ENCODE measurements at regions not wholly inside any gene's neighbourhood (a gene's known extent, or its start where the extent isn't known, plus 50 kb on each side); places are given as distances from the start of the nearest gene placed in this dataset.
A peak's percentile ranks its signal among the peaks of the same experiment; 100 is the strongest.

DNA sequence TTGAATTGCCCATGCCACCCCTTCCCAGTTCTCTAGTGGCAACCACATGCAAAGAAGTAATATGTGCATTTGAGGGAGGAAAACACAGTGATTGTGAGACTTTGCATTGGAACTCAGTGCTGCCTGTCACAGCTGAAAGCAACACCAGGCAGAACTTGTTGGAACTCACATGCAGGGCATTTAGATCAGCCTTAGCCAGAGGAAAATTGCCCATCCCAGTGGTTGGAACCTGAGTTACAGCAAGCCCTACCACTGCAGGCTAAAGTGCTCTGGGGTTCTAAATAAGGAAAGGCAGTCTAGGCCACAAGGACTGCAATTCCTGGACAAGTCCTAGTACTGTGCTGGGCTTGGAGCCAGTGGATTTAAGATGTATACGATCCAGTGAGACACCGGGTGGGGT is 245.3 kb upstream of the UFL1 start:
- Histone ChIP-seq H3K9ac (no peak overlapping the region), H3K4me3 (no peak overlapping the region), H3K36me3 (no peaks in the 10 kb centered on the region), H3K9me3 (0 out of 2 replicates have a peak, but pooled peaks cover 16% of the 10 kb centered on the region), H3K27ac (no peak overlapping the region), H4K20me1 (no peaks in the 10 kb centered on the region), H3K4me2 (no peak overlapping the region), H3K27me3 (no peaks in the 10 kb centered on the region), H3K4me1 (no peaks in the 10 kb centered on the region)
- no peak for TF ChIP-seq Cebpa-rat (IDR thresholded peaks at IDR 0.05)

GRCh38 chr6:96276856-96277255 is 244.8 kb upstream of the UFL1 start:
- no peak for TF ChIP-seq Cebpa-rat (IDR thresholded peaks at IDR 0.05)
- Histone ChIP-seq H3K4me3 (no peak overlapping the region), H3K4me1 (no peaks in the 10 kb centered on the region), H3K27ac (no peak overlapping the region), H3K9ac (no peak overlapping the region), H3K9me3 (0 out of 2 replicates have a peak, but pooled peaks cover 13% of the 10 kb centered on the region), H3K27me3 (no peaks in the 10 kb centered on the region), H3K36me3 (no peaks in the 10 kb centered on the region), H4K20me1 (no peaks in the 10 kb centered on the region), H3K4me2 (no peak overlapping the region)

GRCh38 chr6:96279084-96279483 is 242.5 kb upstream of the UFL1 start:
- TF ChIP-seq Cebpa-rat (IDR thresholded peaks at IDR 0.05) = no peak
- Histone ChIP-seq H3K4me1 (no peaks in the 10 kb centered on the region), H3K36me3 (no peaks in the 10 kb centered on the region), H3K4me2 (no peak overlapping the region), H3K27me3 (no peaks in the 10 kb centered on the region), H3K27ac (no peak overlapping the region), H3K9me3 (no peaks in the 10 kb centered on the region), H4K20me1 (no peaks in the 10 kb centered on the region), H3K4me3 (no peak overlapping the region), H3K9ac (no peak overlapping the region)

DNA sequence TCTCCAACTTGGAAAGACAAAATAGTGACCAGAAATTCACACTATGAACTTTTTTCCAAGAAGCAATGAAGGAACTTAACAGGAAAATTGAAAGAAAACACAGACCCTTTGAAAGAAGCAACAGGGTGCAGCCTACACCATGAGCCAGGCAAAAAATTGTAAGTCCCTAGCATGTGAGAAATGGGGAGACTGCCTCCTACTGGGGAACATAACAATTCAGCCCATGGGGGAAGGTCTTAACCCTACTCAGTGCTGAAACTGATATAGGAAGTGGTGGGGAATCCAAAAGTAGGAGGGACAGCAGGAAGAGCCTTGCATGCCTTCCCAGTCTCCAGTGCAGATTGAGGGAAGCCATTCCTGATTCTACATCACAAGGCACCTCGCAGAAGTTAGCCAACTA is 235.1 kb upstream of the UFL1 start:
- no peaks in the 10 kb centered on the region for H4K20me1 ChIP-seq
- H3K27ac ChIP-seq = no peak overlapping the region
- no peaks in the 10 kb centered on the region for H3K9me3 ChIP-seq
- peak overlapping the region; percentile 47 for H3K4me2 ChIP-seq
- peaks cover 12% of the 10 kb centered on the region for H3K4me1 ChIP-seq
- no peak overlapping the region for H3K9ac ChIP-seq
- H3K4me3 ChIP-seq = no peak overlapping the region
- TF ChIP-seq Cebpa-rat (IDR thresholded peaks at IDR 0.05) = no peak
- no peaks in the 10 kb centered on the region for H3K36me3 ChIP-seq
- no peaks in the 10 kb centered on the region for H3K27me3 ChIP-seq

DNA sequence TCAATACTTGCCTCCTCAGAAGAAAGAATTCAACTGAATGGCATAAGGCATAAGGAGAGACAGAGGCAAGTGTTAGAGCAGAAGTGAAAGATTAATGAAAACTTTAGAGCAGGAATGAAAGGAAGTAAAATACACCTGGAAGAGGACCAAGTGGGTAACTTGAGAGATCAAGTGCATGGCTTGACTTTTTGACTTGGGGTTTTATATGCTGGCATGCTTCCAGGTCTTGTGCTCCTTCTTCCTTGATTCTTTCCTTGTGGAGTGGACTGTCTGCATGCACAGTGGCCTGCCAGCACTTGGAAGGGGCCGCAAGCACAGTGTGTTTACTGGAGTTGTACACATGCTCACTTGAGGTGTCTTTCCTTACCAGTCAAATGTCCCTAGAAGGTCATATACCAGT is 222.1 kb upstream of the UFL1 start:
- H4K20me1 ChIP-seq = no peaks in the 10 kb centered on the region
- H3K27me3 ChIP-seq = no peaks in the 10 kb centered on the region
- H3K9ac ChIP-seq = no peak overlapping the region
- no peak overlapping the region for H3K4me2 ChIP-seq
- no peaks in the 10 kb centered on the region for H3K4me1 ChIP-seq
- TF ChIP-seq Cebpa-rat (IDR thresholded peaks at IDR 0.05) = no peak
- no peak overlapping the region for H3K4me3 ChIP-seq
- no peak overlapping the region for H3K27ac ChIP-seq
- H3K9me3 ChIP-seq = no peaks in the 10 kb centered on the region
- no peaks in the 10 kb centered on the region for H3K36me3 ChIP-seq

DNA sequence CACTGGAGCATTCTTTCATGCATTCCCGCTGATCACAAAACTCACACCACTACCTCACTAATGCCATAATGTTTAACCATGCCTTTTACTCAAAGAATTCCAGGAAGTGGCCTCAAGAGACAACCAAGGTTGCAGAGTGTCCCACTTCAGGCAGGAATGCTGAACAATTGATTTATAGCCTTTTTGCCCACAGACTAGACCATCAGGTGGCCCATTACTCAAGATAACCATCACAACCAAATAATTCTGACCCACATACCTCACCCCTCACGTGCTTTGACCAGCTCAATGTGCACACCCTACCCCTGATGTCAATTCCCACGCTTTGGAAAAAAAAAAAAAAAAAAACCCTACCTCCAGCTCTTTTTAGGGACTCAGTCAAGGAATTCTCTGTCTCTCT is 220.6 kb upstream of the UFL1 start:
- Histone ChIP-seq H3K27me3 (no peaks in the 10 kb centered on the region), H3K27ac (no peak overlapping the region), H3K4me1 (no peaks in the 10 kb centered on the region)

GRCh38 chr6:96301781-96302180 is 219.8 kb upstream of the UFL1 start:
- no peaks in the 10 kb centered on the region for H3K36me3 ChIP-seq
- H3K27me3 ChIP-seq = no peaks in the 10 kb centered on the region
- no peak overlapping the region for H3K4me3 ChIP-seq
- H4K20me1 ChIP-seq = no peaks in the 10 kb centered on the region
- H3K9me3 ChIP-seq = no peaks in the 10 kb centered on the region
- H3K4me2 ChIP-seq = no peak overlapping the region
- H3K4me1 ChIP-seq = no peaks in the 10 kb centered on the region
- no peak for TF ChIP-seq Cebpa-rat (IDR thresholded peaks at IDR 0.05)
- H3K9ac ChIP-seq = no peak overlapping the region
- H3K27ac ChIP-seq = no peak overlapping the region

More for the DNA sequence above, 220.6 kb upstream of the UFL1 start:
- Histone ChIP-seq H3K4me3 (no peak overlapping the region), H3K36me3 (no peaks in the 10 kb centered on the region), H3K4me2 (no peak overlapping the region), H3K9me3 (no peaks in the 10 kb centered on the region), H4K20me1 (no peaks in the 10 kb centered on the region), H3K9ac (no peak overlapping the region)
- no peak for TF ChIP-seq Cebpa-rat (IDR thresholded peaks at IDR 0.05)

DNA sequence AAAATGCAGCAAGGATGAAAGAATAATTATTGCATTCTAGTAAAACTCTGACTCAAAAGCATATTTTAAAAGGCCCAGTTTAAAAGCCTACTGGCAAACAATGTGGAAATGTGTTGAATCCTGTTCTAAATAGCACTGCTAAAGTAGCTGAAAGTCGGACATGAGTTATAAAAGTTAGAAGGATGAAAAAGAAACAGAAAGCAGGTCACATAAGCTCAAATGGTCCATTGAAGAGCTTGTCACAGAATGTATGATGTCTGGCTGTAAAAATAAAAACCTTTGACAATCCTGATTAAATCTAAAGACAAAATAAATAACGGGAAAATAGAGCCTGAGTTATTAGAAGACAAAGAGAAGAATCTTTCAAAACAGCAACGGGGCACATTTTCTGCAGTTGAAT is 218.6 kb upstream of the UFL1 start:
- Histone ChIP-seq H3K9ac (no peak overlapping the region), H3K36me3 (no peaks in the 10 kb centered on the region), H4K20me1 (no peaks in the 10 kb centered on the region), H3K4me3 (no peak overlapping the region), H3K4me1 (no peaks in the 10 kb centered on the region), H3K27me3 (no peaks in the 10 kb centered on the region), H3K27ac (no peak overlapping the region), H3K4me2 (no peak overlapping the region), H3K9me3 (no peaks in the 10 kb centered on the region)
- no peak for TF ChIP-seq Cebpa-rat (IDR thresholded peaks at IDR 0.05)

DNA sequence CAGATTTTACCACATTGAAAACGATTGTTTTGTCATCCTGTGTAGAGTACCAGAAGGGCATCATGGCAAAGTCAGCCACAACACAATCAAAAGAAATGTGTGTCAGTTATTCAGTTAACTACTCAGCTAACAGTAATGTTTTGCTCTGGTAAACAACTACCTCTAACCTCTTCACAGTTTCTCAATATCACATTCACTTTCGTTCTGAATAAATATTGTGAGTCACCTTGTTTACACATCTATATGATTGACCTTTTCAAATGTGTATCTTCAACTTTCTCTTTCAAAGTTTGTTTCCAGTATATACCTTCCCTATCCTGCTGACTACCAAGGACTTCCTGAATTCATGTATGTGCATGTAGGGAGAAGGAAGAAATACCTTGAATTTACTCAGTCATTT is 216.6 kb upstream of the UFL1 start:
- H3K4me3 ChIP-seq = no peak overlapping the region

DNA sequence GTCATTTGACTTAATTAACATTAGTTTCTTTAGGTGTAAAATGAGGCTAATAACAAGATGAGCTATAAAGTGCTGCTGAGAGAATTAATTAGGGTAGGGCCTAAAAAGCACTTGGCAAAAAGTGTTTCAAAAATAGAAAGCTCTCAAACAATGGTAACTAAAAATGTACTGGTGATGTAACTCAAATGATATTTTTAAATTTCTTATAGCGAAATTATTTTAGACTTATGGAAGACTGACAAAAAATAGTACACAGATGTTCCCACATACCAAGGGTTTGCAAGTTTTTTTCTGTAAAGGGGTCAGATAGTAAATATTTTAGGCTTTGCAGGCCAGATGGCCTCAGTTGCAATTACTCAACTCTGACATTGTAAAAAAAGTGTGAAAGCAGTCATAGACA is 190.7 kb upstream of the UFL1 start:
- Histone ChIP-seq H3K4me2 (no peak overlapping the region), H3K4me1 (peaks cover 7% of the 10 kb centered on the region; the same call in 1 of the 2 replicates), H3K27me3 (no peaks in the 10 kb centered on the region), H3K9ac (no peak overlapping the region), H3K4me3 (no peak overlapping the region), H3K9me3 (peaks cover 7% of the 10 kb centered on the region; the same call in 1 of the 2 replicates), H4K20me1 (no peaks in the 10 kb centered on the region), H3K36me3 (no peaks in the 10 kb centered on the region), H3K27ac (no peak overlapping the region)
- no peak for TF ChIP-seq Cebpa-rat (IDR thresholded peaks at IDR 0.05)

More for the DNA sequence above, 216.6 kb upstream of the UFL1 start:
- no peak for TF ChIP-seq Cebpa-rat (IDR thresholded peaks at IDR 0.05)
- Histone ChIP-seq H3K9ac (no peak overlapping the region), H3K4me1 (no peaks in the 10 kb centered on the region), H3K9me3 (no peaks in the 10 kb centered on the region), H3K27me3 (no peaks in the 10 kb centered on the region), H3K4me2 (no peak overlapping the region), H3K36me3 (no peaks in the 10 kb centered on the region), H3K27ac (no peak overlapping the region), H4K20me1 (no peaks in the 10 kb centered on the region)

DNA sequence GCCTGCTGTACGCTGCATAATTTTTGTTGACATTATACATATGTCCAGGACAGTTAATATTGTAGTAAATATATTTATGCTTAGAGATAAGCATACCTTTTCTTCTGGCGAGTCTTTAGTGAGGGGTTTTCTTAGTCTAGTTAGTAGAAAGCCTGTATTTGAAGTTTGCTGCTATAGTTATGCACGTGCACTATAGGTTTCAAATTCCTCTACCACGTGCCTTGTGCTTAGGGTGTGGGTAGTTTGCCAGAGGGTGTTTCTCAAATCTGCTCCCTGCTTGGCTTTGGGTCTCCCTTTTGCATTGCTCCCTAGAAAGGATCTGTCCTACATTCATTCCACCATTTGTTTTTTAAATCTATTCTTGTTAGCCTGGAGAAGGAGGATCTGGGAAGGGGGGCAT is 181.4 kb upstream of the UFL1 start:
- Histone ChIP-seq H3K4me2 (no peak overlapping the region), H3K4me1 (no peaks in the 10 kb centered on the region), H3K9ac (no peak overlapping the region), H4K20me1 (no peaks in the 10 kb centered on the region), H3K4me3 (no peak overlapping the region), H3K9me3 (peaks cover 17% of the 10 kb centered on the region), H3K36me3 (no peaks in the 10 kb centered on the region), H3K27me3 (no peaks in the 10 kb centered on the region), H3K27ac (no peak overlapping the region)
- TF ChIP-seq Cebpa-rat (IDR thresholded peaks at IDR 0.05) = no peak

All from BLaER1 (cell line).